GM21423 (cell line): ENCODE measurements at regions not wholly inside any gene's neighbourhood (a gene's known extent, or its start where the extent isn't known, plus 50 kb on each side); places are given as distances from the start of the nearest gene placed in this dataset.

ENCODE experiments used
- ATAC-seq: cut with Tn5 transposase; IDR thresholded peaks from one replicate; pipeline ENCODE4 v1.9.1; 2021; ENCODE audit warnings: mild to moderate bottlenecking, moderate library complexity; ENCODE audit not compliant: unreplicated experiment

- no peak for ATAC-seq
Observed at GRCh38 chr6:139654888-139655782, 280.7 kb upstream of the CITED2 start.

GRCh38 chr6:139654309-139654708 is 279.9 kb upstream of the CITED2 start:
- ATAC-seq: no peak

- no peak for ATAC-seq
Observed at GRCh38 chr6:139653111-139653510, 278.7 kb upstream of the CITED2 start.

DNA sequence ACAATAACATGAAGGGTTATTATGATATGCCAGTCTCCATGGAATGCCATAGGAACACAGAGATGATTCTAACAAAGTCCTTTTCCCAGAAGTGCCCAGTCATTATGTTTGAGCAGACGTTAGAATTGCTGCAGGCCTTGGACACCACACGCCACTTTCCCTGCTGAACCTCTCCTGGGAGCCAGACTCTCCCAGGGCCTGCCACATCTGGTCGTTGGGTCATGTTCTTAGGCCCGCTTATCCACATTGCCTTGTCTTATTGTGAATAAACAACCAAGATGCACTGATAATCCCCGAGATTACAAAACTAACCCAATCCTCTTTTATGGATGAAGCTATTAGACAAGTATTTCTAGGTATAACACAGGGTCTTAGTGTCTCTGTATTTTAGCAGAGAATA is 276.5 kb upstream of the CITED2 start:
- ATAC-seq: no peak

DNA sequence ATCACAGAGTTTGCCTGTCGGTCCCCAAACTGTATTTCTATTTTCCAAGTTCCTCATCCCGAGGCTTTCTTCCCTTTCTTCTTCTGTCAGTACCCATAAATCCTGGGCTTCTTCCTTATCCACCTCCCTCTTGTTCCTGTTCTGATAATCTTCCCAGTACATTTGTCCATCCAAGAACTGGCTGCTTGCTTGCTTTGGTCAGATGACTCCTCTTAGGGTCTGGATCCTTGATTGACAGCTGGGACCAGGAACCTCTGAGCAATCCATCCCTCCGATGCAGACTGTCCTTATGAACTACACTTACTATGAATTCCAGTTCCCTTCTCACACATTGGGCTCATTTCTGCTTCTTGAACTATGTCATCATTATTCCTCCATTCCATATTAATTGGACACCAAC is 275.3 kb upstream of the CITED2 start:
- no peak for ATAC-seq

- no peak for ATAC-seq
Observed at GRCh38 chr6:139649128-139649527, 274.7 kb upstream of the CITED2 start.

- ATAC-seq: no peak
Observed at GRCh38 chr6:139648430-139649000, 274.1 kb upstream of the CITED2 start.

- no peak for ATAC-seq
Observed at GRCh38 chr6:139647841-139648240, 273.4 kb upstream of the CITED2 start.

GRCh38 chr6:139647016-139647415 is 272.6 kb upstream of the CITED2 start:
- ATAC-seq: no peak

DNA sequence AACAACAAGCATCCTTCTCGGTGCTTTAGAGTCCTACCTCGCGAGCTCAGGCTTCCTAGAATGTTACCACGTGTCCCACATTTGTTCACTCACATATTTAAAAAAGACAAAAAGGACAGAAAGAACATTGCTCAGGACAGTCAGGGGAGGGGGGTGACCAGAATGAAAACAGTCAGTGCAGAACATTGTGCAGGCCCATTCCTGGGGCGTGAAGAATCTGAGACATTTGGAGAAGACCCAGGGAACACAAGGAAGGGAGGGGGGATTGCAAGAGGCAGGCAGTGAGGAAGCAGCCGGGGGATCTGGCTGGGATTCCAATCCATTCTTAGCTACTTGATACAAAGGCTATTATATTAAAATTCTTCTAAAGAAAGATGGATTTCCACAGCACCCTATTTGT is 270.4 kb upstream of the CITED2 start:
- no peak for ATAC-seq

GRCh38 chr6:139643986-139644385 is 269.5 kb upstream of the CITED2 start:
- no peak for ATAC-seq

DNA sequence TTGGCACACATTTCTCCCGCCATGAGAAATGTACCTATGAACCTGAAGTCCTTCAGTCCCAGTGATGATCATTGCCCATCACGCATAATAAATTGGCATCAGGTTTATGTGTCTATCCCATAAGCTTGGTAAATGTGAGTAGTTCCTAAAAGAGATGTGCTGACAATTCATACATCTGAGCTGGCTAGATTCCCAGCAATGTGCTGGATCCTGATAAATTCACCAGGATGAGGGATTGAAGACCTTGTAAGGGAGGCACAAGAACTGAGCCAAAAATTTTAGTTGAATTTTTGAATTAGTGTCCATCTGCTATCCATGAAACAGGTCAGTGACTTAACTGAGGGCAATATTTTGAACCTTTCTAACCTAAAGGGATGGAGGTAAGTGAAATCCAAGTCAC is 267.9 kb upstream of the CITED2 start:
- no peak for ATAC-seq

DNA sequence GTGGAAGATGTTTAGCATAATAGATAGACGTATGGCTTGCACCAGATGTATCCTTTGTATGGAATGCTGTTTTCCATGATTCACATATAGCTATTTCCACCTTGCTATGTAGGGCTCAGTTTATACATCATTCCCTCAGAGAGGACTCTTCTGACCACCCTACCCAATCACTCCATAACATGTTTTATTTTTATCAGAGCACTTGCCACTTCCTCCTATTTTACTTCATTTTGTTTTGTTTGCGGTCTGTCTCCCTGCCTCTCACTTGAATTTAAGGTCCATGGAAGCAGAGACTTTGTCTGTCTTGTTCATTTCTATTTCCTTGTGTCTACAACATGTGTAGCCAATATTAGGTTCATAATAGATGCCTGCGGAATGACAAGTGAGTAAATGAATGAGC is 266.9 kb upstream of the CITED2 start:
- ATAC-seq: no peak

- no peak for ATAC-seq
Observed at GRCh38 chr6:139640921-139641320, 266.5 kb upstream of the CITED2 start.

DNA sequence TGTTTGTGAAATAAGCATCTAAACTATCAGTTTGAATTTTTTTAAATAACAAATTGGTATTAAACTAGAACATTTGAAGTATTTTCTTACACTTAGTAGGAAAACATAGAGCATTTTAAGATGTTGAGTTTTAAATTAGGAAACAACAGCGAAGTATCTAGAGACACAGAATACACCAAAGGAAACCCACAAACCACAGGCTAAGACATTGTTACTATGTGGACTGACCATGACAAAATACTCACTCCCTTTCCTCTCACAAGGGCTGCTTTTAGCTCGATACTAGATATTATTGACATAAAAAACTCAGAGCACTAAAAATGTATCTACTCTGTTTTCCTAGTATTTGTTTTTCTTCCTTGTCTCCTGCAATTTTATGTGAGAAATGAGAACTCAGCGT is 266.0 kb upstream of the CITED2 start:
- ATAC-seq: peak; percentile 98

- no peak for ATAC-seq
Observed at GRCh38 chr6:139639507-139639906, 265.1 kb upstream of the CITED2 start.

DNA sequence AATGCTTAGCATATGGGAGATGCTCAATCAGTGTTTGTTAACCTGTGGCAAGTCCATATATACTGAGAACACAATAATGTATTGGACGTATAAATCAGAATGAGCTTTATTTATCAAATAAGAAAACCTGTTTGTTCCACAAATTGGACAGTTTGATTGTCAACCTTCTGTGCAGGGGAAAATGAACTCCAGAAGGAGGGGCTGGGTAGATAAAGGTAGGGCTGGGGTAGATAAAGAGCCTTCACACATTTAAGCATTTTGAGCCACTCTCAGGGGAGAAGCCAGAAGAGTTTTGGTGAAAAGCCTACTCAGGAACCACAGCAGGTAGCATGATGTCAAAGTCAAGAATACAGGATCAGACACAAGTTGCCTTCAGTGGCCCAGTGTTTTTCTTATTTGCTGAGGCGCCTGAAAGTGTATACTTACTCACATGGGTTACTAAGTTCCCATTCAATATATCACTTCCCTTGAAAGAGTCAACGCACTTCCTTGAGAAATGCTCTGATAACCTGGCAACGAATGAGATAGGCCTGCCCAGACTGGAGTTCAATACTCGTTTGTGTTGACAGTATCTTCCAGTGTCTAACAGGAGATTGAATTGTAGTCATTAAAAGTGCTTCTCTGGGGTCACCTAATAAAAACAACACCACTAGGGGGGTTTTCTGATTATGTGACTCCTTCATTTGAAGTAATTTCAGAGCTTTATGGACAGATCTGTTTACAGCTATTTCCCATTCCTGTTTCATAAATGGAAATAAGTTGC is 263.9 kb upstream of the CITED2 start:
- no peak for ATAC-seq

GRCh38 chr6:139637766-139638165 is 263.3 kb upstream of the CITED2 start:
- ATAC-seq: no peak

GRCh38 chr6:139636391-139636790 is 261.9 kb upstream of the CITED2 start:
- no peak for ATAC-seq

DNA sequence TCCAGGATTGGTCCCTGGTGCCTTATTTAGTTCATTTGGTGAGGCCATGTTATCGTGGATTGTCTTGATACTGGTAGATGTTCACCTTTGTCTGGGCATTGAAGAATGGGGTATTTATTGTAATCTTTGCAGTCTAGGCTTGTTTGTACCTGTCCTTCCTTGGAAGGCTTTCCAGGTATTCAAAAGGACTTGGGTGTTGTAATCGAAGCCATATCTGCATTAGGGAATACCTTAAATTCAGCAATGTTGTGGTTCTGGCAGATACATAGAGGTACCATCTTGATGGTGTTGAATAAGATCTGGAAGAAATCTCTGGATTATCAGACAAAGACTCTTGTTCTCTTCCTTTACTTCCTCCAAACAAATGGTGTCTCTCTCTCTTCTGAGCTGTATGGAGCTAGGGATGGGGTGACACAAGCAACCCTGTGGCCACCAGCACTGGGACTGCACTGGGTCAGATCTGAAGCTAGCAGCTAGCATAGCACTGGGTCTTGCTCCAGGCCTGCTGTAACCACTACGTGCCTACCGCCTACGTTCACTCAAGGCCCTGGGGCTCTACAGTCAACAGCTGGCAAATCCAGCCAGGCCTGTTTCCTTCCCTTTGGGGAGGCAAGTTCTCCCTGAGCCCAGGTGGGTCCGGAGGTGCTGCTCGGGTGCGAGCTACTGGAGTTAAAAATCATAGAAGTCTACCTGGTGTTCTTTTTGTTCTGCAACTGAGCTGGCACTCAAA is 261.1 kb upstream of the CITED2 start:
- no peak for ATAC-seq

DNA sequence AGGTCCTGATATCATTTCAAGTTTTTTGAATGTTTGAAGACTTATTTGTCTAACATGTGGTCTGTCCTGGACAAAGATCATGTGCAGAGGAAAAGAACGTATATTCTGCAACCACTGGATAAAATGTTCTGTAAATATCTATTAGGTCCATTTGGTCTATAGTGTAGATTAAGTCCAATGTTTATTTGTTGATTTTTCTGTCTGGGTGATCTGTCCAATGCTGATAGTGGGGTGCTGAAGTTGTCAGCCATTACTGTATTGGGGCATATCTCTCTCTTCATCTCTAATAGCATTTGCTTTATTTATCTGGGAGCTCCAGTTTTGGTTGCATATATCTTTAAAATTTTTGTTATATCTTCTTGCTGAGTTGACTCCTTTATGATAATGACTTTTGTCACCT is 258.4 kb upstream of the CITED2 start:
- no peak for ATAC-seq
